ENCODE measurements at regions not wholly inside any gene's neighbourhood (a gene's known extent, or its start where the extent isn't known, plus 50 kb on each side); places are given as distances from the start of the nearest gene placed in this dataset.

DNA sequence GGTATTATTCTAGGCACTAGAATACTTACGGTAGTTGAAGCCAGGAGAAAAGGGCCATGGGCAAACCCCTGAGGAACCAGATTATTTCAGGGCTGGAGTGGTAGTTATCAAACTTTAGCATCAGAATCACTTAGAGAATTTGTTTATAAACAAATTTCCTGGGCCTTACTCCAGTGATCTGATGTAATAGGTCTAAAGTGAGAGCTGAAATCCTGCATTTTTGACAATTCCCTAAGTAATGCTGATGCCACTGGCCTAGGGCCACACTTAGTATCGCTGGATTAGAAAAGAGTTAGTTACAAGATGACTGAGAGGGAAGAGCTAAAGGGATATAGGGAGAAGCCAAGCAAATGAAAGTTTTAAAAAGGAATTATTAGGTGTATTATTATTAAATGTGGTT is 412.5 kb upstream of the THRB start:
- no peak for TF ChIP-seq EZH2 (optimal IDR thresholded peaks at IDR 0.05; ENCODE audit: low read depth, low read length)
- TF ChIP-seq, protein P1, sequence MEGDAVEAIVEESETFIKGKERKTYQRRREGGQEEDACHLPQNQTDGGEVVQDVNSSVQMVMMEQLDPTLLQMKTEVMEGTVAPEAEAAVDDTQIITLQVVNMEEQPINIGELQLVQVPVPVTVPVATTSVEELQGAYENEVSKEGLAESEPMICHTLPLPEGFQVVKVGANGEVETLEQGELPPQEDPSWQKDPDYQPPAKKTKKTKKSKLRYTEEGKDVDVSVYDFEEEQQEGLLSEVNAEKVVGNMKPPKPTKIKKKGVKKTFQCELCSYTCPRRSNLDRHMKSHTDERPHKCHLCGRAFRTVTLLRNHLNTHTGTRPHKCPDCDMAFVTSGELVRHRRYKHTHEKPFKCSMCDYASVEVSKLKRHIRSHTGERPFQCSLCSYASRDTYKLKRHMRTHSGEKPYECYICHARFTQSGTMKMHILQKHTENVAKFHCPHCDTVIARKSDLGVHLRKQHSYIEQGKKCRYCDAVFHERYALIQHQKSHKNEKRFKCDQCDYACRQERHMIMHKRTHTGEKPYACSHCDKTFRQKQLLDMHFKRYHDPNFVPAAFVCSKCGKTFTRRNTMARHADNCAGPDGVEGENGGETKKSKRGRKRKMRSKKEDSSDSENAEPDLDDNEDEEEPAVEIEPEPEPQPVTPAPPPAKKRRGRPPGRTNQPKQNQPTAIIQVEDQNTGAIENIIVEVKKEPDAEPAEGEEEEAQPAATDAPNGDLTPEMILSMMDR (IDR thresholded peaks at IDR 0.05; ENCODE audit: low read length), result no peak
